NB4 (cell line): ENCODE measurements at regions not wholly inside any gene's neighbourhood (a gene's known extent, or its start where the extent isn't known, plus 50 kb on each side); places are given as distances from the start of the nearest gene placed in this dataset.

Experiments used
- DNase-seq: peaks from one replicate; pipeline ENCODE4 v3.0.0; 2010; ENCODE audit warnings: low read depth
- H3K4me3 ChIP-seq: one replicate; pipeline ENCODE4 v1.5.1; 2011; ENCODE audit warnings: mild to moderate bottlenecking, low read depth, low read length, moderate library complexity
- MAX ChIP-seq: IDR thresholded peaks from 2 replicates; pipeline ENCODE4 v1.6.1; 2011; ENCODE audit warnings: low read depth, low read length
- MYC ChIP-seq: IDR thresholded peaks from 2 replicates; pipeline ENCODE4 v1.6.1; 2011; ENCODE audit warnings: low read depth, low read length
- POLR2A ChIP-seq: IDR thresholded peaks from 2 replicates; pipeline ENCODE4 v1.6.1; 2011; ENCODE audit warnings: mild to moderate bottlenecking; ENCODE audit not compliant: insufficient read length; ENCODE audit errors: extremely low read depth
- TF ChIP-seq, protein P1 (sequence below): IDR thresholded peaks from one replicate; pipeline ENCODE4 v1.5.1; 2012; ENCODE audit warnings: low read depth, low read length

DNA sequence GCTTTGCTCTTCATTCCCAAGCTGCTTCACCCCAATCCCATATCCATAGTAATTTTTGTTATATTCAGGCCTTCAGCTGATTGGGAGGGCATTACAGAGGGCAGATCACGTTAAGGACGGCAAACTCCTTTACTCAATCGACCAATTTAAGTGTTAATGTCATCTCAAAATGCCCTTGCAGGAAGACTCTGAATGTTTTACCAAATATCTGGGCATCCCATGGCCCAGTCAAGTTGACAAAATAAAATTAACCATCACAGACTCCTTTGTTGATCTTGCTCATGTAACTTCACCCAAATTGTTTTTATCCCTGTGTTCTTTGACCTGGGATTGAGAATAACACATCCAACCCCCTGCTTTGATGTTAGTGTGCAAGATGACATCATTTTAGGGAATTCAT is 1018.3 kb upstream of the LCORL start:
- TF ChIP-seq, protein P1, sequence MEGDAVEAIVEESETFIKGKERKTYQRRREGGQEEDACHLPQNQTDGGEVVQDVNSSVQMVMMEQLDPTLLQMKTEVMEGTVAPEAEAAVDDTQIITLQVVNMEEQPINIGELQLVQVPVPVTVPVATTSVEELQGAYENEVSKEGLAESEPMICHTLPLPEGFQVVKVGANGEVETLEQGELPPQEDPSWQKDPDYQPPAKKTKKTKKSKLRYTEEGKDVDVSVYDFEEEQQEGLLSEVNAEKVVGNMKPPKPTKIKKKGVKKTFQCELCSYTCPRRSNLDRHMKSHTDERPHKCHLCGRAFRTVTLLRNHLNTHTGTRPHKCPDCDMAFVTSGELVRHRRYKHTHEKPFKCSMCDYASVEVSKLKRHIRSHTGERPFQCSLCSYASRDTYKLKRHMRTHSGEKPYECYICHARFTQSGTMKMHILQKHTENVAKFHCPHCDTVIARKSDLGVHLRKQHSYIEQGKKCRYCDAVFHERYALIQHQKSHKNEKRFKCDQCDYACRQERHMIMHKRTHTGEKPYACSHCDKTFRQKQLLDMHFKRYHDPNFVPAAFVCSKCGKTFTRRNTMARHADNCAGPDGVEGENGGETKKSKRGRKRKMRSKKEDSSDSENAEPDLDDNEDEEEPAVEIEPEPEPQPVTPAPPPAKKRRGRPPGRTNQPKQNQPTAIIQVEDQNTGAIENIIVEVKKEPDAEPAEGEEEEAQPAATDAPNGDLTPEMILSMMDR, result no peak
- no peak for TF ChIP-seq MAX
- no peak for TF ChIP-seq MYC
- no peak for TF ChIP-seq POLR2A
- DNase-seq, result no peak
- H3K4me3 ChIP-seq, result no peak overlapping the region

- DNase-seq, result no peak
- H3K4me3 ChIP-seq, result no peak overlapping the region
- TF ChIP-seq MAX (no peak), POLR2A (no peak), MYC (no peak)
- TF ChIP-seq, protein P1, result no peak
Observed at GRCh38 chr4:19038231-19038630, 1016.7 kb upstream of the LCORL start.

DNA sequence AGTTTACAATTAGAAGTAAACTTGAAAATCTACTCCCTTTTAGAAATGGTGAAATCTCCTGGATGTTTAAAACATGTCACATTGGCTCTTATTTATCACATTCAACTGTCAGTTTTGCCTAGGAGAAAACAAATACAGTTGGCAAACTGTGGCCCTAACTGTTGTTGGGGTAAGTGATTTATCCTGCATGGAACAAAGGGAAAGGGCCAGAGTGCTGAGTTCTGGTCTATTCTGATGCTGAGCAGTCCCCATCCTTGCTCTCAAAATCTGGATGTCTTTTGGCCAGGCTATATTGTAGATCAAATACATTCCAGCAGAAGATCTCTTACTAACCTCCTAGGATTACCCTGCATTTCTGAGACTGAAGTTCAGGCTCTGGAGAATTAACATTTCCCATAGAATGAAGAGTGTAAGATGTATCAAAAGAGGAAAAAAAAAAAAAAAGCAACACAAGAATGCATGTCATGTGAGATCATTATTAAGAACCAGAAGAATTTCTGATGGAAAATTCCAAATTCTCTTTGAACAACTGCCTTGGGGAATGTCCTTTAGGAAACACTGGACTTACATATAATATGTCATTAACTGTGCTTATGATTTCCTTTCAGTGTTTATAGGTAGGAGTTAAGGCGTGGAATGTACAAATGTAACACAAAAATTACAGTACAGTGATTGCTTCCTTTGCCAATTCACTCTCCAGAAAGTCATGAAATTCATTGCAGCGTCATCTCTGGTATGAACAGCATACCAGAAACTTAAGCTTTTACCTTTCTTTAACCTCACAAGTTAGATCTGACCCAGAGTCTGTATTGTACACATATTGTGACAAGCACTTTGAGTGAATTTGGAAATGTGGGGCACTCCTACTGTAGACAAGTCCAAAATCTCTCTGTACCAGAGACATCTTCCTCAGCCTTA is 1012.5 kb upstream of the LCORL start:
- H3K4me3 ChIP-seq, result no peak overlapping the region
- TF ChIP-seq MAX (no peak), POLR2A (no peak), MYC (no peak)
- TF ChIP-seq, protein P1, result no peak
- DNase-seq, result no peak

- H3K4me3 ChIP-seq, result no peak overlapping the region
- TF ChIP-seq MAX (no peak), POLR2A (no peak), MYC (no peak)
- TF ChIP-seq, protein P1, result no peak
- DNase-seq, result no peak
Observed at GRCh38 chr4:19030536-19030935, 1009.0 kb upstream of the LCORL start.

- DNase-seq, result no peak
- no peak overlapping the region for H3K4me3 ChIP-seq
- TF ChIP-seq, protein P1, result no peak
- TF ChIP-seq MYC (no peak), POLR2A (no peak), MAX (no peak)
Observed at GRCh38 chr4:19030048-19030447, 1008.5 kb upstream of the LCORL start.
